ENCODE measurements at regions not wholly inside any gene's neighbourhood (a gene's known extent, or its start where the extent isn't known, plus 50 kb on each side); places are given as distances from the start of the nearest gene placed in this dataset.
"Not testable (repeated sequence)": the region's sequence is repeated elsewhere in the genome, so short reads cannot be mapped to it uniquely, and the experiment has no call there.

DNA sequence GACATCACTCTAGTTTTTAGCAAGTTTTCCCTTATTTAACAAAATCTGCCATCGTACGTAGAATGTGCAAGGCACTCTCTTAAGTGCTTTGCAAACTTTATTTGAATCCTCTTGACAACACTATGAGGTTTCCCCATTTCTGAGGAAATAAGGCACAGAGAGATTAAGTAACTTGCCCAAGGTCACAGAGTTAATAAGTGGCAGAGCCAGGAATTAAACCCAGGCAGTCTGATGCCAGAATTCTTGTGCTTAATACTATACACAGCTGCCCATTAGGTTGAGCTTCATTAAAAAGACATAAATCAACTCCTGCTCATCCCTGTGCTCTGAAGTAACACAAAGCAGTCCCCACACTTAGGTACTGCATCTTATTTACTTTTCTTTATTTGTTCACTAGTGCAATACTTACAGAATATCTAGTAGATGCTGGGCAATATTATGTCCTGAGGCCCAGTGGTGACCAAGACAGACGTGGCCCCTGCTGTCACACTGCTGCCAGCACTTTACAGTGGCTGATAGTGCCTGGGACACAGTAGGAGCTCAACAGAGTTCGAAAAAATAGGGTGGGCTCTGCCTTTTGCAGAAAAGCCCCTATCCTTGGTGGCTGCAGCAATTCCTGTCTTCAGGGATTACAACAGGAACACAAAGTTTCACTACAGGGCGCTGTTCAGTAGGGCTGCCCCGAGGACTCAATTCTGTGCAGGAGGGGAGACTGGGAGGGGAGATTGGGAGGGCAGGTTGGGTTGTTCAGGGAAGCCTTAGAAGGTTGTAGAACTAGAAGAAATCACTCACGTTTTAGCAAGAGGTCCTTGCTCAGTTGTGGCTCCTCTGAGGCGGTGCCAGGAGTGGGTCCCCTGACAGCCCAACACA, 138.3 kb upstream of the TPM1 start:
- no peaks in the 10 kb centered on the region for H3K27me3 ChIP-seq (ENCODE audit: control insufficient read depth, insufficient read depth, low read length, poor library complexity, severe bottlenecking)
- WGBS, 2 experiments (ENCODE audit: insufficient coverage in 1 of 2, insufficient read length in 1 of 2), result 90 to 93% methylated on average over 8 of the region's 8 CpGs
- no peak for DNase-seq
- peaks cover 19% of the 10 kb centered on the region for H3K4me1 ChIP-seq (ENCODE audit: control insufficient read depth, insufficient read depth, low read length)
- H3K9ac ChIP-seq (ENCODE audit: extremely low read depth, low read length, poor library complexity, severe bottlenecking), result no peak overlapping the region
- Mint-ChIP-seq H3K4me1 (peaks cover 30% of the 10 kb centered on the region), H3K27ac (no peak overlapping the region), H3K36me3 (ENCODE audit: low read depth) (no peaks in the 10 kb centered on the region), H3K27me3 (ENCODE audit: insufficient read depth) (peaks cover 2% of the 10 kb centered on the region), H3K9me3 (no peaks in the 10 kb centered on the region), H3K4me3 (no peak overlapping the region)
- H3K9me3 ChIP-seq (ENCODE audit: control insufficient read depth, low read length), result no peaks in the 10 kb centered on the region
- no peak overlapping the region for H3K27ac ChIP-seq (ENCODE audit: low read depth, low read length)
- TF ChIP-seq, protein P1, sequence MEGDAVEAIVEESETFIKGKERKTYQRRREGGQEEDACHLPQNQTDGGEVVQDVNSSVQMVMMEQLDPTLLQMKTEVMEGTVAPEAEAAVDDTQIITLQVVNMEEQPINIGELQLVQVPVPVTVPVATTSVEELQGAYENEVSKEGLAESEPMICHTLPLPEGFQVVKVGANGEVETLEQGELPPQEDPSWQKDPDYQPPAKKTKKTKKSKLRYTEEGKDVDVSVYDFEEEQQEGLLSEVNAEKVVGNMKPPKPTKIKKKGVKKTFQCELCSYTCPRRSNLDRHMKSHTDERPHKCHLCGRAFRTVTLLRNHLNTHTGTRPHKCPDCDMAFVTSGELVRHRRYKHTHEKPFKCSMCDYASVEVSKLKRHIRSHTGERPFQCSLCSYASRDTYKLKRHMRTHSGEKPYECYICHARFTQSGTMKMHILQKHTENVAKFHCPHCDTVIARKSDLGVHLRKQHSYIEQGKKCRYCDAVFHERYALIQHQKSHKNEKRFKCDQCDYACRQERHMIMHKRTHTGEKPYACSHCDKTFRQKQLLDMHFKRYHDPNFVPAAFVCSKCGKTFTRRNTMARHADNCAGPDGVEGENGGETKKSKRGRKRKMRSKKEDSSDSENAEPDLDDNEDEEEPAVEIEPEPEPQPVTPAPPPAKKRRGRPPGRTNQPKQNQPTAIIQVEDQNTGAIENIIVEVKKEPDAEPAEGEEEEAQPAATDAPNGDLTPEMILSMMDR (conservative IDR thresholded peaks at IDR 0.05), result no peak
- H3K4me3 ChIP-seq (ENCODE audit: low read length), result no peak overlapping the region
- H3K36me3 ChIP-seq (ENCODE audit: control insufficient read depth, insufficient read depth, low read length), result no peaks in the 10 kb centered on the region

DNA sequence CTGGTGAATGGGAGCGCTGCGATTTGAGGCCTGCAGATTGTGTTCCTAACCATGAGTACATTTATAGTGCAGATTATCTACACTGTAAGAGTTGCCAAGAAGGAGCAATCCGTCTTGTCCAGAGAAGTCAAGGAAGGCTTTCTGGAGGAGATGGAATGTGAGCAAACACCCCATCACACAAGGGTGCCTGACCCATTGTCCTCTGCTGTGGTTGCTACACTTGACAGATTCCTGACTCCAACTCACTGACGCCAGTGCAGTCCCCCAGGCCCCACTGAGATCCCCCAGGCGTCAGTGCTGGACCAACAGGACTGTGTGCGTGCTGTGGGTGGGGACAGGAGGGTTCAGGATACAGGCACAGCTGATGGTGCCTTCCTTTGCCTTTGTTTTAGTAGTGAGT, 135.9 kb upstream of the TPM1 start:
- Mint-ChIP-seq H3K4me1 (peaks cover 27% of the 10 kb centered on the region), H3K36me3 (ENCODE audit: low read depth) (no peaks in the 10 kb centered on the region), H3K9me3 (no peaks in the 10 kb centered on the region), H3K4me3 (no peak overlapping the region), H3K27me3 (ENCODE audit: insufficient read depth) (no peaks in the 10 kb centered on the region), H3K27ac (no peak overlapping the region)
- H3K36me3 ChIP-seq (ENCODE audit: control insufficient read depth, insufficient read depth, low read length), result no peaks in the 10 kb centered on the region
- no peak for DNase-seq
- WGBS, 2 experiments (ENCODE audit: insufficient coverage in 1 of 2, insufficient read length in 1 of 2), result 95% methylated on average over 6 of the region's 6 CpGs; no CpG with 5 or more reads in 1 of the 2 experiments
- no peaks in the 10 kb centered on the region for H3K9me3 ChIP-seq (ENCODE audit: control insufficient read depth, low read length)
- H3K27ac ChIP-seq (ENCODE audit: low read depth, low read length), result no peak overlapping the region
- TF ChIP-seq, protein P1 (conservative IDR thresholded peaks at IDR 0.05), result no peak
- H3K4me3 ChIP-seq (ENCODE audit: low read length), result no peak overlapping the region
- H3K4me1 ChIP-seq (ENCODE audit: control insufficient read depth, insufficient read depth, low read length), result peaks cover 19% of the 10 kb centered on the region
- no peak overlapping the region for H3K9ac ChIP-seq (ENCODE audit: extremely low read depth, low read length, poor library complexity, severe bottlenecking)
- H3K27me3 ChIP-seq (ENCODE audit: control insufficient read depth, insufficient read depth, low read length, poor library complexity, severe bottlenecking), result no peaks in the 10 kb centered on the region

DNA sequence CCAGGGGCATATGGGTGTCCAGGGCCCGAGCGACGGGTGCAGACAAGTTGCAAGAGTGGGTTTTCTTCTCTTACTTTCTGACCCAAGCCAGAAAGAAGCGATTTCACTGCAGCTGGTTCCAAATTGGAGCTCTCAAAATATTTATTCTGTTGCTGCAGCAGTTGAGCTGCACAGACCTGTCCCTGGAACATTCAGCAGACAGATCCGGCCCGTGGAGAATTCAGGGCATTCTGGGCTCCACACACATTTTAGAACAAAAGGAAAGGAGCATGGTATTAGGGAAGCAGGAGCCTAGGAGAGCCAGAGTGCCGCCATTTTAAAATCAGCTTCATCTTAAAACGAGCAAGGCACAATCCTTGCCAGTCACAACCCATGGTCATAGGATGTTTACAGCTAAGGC, 135.3 kb upstream of the TPM1 start:
- Mint-ChIP-seq H3K9me3 (no peaks in the 10 kb centered on the region), H3K36me3 (ENCODE audit: low read depth) (no peaks in the 10 kb centered on the region), H3K4me1 (peaks cover 24% of the 10 kb centered on the region), H3K4me3 (no peak overlapping the region), H3K27ac (no peak overlapping the region), H3K27me3 (ENCODE audit: insufficient read depth) (no peaks in the 10 kb centered on the region)
- DNase-seq, result no peak
- H3K9me3 ChIP-seq (ENCODE audit: control insufficient read depth, low read length), result no peaks in the 10 kb centered on the region
- WGBS, 2 experiments (ENCODE audit: insufficient coverage in 1 of 2, insufficient read length in 1 of 2), result 91 to 100% methylated on average over 8 of the region's 8 CpGs
- no peak overlapping the region for H3K4me3 ChIP-seq (ENCODE audit: low read length)
- TF ChIP-seq, protein P1 (conservative IDR thresholded peaks at IDR 0.05), result no peak
- H3K9ac ChIP-seq (ENCODE audit: extremely low read depth, low read length, poor library complexity, severe bottlenecking), result no peak overlapping the region
- H3K36me3 ChIP-seq (ENCODE audit: control insufficient read depth, insufficient read depth, low read length), result no peaks in the 10 kb centered on the region
- no peak overlapping the region for H3K27ac ChIP-seq (ENCODE audit: low read depth, low read length)
- H3K4me1 ChIP-seq (ENCODE audit: control insufficient read depth, insufficient read depth, low read length), result peaks cover 18% of the 10 kb centered on the region
- no peaks in the 10 kb centered on the region for H3K27me3 ChIP-seq (ENCODE audit: control insufficient read depth, insufficient read depth, low read length, poor library complexity, severe bottlenecking)

DNA sequence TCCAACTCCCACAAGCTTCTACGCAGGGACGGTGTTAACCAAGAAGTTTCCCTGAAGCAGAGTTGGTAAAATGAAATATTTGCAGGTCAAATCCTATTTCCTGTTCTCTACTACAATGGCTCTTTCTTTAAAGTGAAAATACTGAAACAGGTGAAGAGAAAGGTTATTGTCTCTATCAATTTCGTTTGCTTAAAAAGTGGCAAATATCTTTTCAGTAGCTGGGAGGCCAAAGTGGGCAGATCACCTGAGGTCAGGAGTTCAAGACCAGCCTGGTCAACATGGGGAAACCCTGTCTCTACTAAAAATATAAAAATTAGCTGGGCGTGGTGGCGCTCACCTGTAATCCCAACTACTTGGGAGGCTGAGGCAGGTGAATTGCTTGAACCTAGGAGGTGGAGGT, 134.2 kb upstream of the TPM1 start:
- H3K9ac ChIP-seq (ENCODE audit: extremely low read depth, low read length, poor library complexity, severe bottlenecking); H3K27ac ChIP-seq (ENCODE audit: low read depth, low read length); H3K36me3 ChIP-seq (ENCODE audit: control insufficient read depth, insufficient read depth, low read length); H3K9me3 Mint-ChIP-seq; H3K27ac Mint-ChIP-seq; H3K4me3 Mint-ChIP-seq; H3K27me3 Mint-ChIP-seq (ENCODE audit: insufficient read depth); DNase-seq; H3K9me3 ChIP-seq (ENCODE audit: control insufficient read depth, low read length); H3K36me3 Mint-ChIP-seq (ENCODE audit: low read depth); H3K27me3 ChIP-seq (ENCODE audit: control insufficient read depth, insufficient read depth, low read length, poor library complexity, severe bottlenecking); H3K4me3 ChIP-seq (ENCODE audit: low read length): not testable (repeated sequence)
- H3K4me1 Mint-ChIP-seq, result peaks cover 20% of the 10 kb centered on the region
- WGBS, 2 experiments (ENCODE audit: insufficient coverage in 1 of 2, insufficient read length in 1 of 2), result 0 to 76% methylated on average over 1 to 5 of the region's 5 CpGs
- H3K4me1 ChIP-seq (ENCODE audit: control insufficient read depth, insufficient read depth, low read length), result peaks cover 11% of the 10 kb centered on the region

All from endodermal cell (in vitro differentiated cells).